HG02943 (cell line): ENCODE measurements at regions not wholly inside any gene's neighbourhood (a gene's known extent, or its start where the extent isn't known, plus 50 kb on each side); places are given as distances from the start of the nearest gene placed in this dataset.
"Not testable (repeated sequence)": the region's sequence is repeated elsewhere in the genome, so short reads cannot be mapped to it uniquely, and the experiment has no call there.

Source experiments
- ATAC-seq: cut with Tn5 transposase; IDR thresholded peaks from one replicate; pipeline ENCODE4 v1.9.1; 2021; ENCODE audit warnings: mild to moderate bottlenecking, low read depth, moderate library complexity; ENCODE audit not compliant: unreplicated experiment

DNA sequence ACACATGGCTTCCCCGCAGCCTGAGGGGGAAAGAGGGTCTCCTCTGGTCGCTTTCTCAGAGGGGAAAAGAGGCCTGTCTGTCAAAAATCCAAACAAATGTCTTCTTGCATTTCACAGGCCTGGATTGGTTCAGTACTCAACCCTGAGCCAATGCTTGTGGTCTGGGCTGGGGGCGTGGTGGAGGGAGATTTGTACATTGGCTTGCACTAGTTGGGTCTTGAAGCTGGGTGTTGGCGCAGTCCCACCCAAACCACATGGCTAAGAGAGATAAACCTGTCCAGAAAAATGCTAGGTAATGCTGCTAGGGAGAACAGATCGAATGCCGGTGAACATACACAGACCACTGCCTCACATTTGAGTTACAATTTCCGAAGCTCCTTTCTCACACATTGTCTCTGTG is 461.6 kb downstream of the MED13L start:
- no peak for ATAC-seq

DNA sequence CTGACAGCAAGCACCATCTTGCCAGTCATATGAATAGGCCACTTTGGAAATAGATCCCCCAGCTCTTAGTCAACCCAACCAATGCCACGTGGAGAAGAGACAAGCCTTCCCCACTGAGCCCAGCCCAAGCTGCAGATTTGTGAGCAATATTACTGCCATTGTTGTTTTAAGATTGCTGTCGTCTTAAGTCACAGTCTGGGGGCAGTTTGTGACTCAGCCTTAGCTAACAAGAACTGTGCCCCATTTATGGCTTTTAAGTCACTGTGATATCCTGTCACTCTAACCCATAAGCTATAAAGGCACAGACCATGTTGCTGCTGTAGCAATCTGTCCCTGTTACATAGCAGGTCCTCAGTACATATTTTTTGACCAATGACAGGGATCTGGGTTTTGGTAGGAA is 464.2 kb downstream of the MED13L start:
- ATAC-seq: no peak

DNA sequence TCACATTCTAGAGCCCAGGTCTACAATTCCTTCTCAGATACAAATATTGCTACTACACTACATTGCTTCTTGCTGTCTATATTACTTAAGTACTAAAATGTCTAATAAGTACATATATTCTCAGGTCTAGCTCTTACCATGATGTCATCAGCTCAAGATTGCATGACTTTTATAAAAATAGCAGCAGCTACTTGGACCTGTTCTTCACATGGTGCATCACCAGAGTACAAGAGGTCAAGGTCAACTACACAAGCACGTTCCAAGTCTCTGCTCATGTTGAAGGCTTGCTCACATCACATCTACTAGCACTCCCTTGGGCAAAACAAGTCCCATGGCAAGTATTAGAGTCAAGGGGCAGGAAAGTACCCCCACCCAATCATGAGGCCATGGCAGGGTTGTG is 465.6 kb downstream of the MED13L start:
- no peak for ATAC-seq

DNA sequence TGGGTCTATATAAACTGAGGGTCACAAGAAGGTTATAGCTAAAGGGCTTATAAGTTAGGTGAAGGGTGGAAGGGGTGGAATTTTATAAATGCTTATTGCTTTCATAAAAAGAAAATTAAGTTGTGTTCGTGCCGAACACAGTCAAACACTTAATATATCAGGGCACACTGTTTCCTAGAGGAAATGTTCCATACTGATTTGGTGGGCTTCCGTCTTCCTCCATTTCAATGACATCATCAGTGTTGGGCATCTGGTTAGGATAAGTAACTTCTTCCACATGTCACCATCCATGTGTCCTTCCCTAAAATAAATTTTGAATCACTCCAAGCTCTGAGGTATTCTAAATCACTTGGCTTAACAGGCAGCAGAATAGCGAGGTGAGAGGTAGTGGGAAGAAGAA is 466.4 kb downstream of the MED13L start:
- ATAC-seq: no peak

DNA sequence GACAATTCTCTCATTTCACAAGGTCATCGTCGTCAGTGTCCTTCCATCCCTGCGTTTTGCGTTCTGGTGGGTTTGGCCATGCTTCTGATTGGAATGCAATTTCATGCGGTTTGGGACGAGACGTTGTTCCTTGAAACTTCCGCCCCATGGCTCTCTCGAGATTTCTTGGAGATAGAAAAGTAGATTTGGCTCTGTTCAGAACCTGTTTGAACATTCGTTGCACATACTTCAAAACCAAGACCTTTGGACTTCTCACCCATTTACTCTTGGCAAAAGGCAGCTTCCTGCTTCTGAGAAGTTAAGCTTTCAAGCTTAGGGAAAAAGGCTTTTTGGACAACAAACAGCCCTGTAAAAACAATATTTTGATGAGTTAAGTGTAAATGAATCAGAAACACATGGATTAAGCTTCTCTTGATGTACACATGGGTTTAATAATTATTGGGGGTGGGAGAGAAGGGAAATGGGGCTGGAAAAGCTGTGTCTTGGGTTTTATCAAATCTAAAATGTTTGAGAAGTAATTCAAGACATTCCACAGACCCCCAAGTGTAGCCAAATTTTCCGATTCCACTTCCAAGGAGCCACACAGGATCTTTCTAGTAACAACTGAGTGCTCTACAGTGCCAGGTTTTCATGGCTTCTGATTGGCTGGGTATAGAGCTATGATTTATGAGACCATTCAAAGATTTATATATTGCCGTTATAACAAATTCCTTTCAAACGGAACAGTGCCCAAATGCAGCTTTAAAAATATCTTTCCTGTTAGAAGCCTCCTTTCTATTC is 467.2 kb downstream of the MED13L start:
- ATAC-seq: no peak

DNA sequence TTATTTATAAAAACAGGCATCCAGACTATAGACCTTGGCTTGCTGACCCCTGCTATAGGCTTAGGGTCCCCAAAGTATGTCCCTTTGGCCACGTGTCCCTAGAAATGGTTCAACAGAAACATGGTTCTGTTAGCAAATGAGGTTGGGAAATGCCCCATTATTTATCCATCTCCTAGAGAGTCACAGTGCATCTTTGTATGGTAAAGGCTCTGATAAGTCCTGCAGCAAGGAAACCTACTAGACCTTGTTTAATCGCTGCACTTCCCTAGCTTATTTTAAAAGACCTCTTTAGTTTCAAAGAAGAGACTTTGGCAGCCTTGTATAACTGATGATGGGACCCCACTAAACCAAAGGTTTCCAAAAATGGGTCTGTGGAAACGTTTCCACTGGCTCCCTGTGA is 471.5 kb downstream of the MED13L start:
- no peak for ATAC-seq

DNA sequence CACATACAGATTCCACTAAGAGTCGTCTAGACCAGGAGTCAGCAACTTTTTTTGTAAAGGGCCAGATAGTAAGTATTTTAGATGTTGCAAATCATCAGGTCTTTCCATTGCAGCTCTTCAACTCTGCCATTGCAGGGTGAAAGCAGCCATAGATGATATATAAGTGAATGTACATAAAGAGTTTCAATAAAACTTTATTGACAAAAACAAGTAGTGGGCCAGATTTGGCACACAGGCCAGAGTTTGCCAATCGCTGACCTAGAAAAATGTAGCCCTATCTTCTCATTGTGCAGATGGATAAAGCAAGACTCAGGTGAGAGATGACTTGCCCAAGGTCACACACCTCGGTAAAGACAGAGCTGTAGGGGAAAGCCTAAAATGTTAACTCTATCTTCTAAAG is 474.7 kb downstream of the MED13L start:
- no peak for ATAC-seq

DNA sequence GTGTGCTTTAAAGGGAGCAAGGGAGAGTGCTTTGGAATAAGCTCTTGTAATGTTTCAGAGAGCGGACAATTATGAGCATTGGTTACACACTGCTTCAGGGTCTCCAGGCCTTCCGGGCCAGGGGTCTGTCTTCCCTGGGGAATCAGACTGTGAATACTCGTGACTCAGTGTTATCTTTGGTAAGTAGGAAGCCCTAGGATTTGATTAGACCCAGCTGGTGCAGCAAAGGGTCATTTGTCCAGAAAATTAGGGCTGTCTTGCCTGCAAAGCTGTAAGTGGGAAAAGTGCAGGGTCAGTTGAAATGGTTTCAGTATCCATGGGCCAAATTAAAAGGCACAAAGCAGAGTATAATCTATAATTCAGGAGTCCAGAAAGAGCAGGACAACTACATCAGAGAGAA is 475.6 kb downstream of the MED13L start:
- no peak for ATAC-seq

DNA sequence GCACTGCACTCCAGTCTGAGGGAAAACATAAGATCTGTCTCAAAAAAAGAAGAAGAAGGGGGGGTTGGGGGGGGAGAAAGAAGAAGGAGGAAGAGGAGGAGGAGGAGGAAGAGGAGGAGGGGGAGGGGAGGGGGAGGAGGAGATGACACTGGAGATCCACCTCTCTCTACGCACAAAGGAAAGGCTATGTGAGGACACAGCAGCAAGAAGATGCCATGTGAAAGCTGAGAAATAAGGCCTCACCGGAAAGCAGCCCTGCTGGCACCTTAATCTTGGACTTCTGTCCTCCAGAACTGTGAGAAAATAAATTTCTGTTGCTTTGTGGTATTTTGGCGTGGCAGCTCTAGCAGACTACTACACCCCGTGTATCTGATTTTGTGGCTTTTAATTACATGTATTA is 477.9 kb downstream of the MED13L start:
- no peak for ATAC-seq

DNA sequence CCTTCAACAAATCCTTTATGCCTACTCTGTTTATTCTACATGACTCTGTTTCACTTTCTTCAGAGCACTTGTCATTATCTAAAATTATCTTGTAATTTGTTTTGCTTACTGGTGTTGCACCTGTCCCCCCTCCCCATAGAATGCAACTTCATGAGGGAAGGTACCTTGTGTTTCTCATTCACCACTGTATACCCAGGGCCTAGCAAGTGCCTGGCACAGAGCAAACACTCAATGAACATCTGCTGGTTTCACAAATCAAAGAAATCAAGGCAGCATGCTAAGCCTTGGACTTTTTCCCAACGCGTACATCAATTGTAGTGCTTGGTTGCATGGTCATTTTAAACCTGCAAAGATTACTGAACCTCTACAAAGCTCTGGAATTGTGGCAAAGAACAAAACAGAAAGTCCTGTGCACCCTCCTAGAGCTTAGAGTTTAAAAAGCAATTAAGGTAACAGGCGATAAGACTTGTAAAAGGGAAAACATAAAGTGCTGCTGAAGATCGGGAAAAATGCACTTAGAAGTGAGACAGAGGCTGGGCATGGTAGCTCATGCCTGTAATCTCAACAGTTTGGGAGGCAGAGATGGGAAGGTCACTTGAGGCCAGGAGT is 479.1 kb downstream of the MED13L start:
- no peak for ATAC-seq

DNA sequence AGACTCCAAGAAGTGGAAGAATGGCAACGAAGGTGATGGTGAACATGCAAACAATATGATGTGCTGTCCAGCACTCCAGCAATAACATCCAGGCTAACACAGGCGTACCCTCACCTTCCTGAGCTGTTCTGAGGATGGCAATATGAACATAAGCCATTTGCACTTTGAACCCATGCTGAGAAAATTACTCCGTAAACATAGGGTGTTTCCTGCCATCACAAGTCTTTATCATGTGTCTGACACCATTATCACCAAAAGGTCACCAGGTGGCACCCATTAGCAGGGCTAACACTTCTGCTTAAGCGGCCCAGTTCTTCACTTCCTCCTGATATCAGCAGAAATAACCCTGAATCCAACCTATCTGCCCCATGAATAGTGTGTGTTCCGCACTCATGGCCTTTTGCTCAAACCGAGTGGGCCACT is 482.8 kb downstream of the MED13L start:
- ATAC-seq: no peak

DNA sequence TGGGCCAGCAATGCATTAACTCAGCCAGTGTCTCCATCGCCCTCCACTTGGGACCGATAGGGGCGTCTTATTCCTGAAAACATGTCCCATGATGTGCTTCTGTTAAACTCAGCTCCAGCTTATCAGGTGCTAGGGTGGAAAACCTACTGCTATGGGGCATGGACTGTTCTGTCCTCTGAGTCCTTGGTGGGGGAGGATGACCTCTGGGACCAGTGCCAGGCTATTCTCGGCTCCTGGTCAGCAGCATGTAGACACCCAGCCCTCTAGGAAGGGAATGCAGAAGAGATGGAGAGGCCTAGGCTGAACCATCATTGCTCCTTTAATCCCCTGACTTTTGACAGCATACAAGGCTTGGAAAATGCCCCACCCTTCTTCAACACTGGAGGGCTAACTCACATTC is 486.2 kb downstream of the MED13L start:
- ATAC-seq: no peak

DNA sequence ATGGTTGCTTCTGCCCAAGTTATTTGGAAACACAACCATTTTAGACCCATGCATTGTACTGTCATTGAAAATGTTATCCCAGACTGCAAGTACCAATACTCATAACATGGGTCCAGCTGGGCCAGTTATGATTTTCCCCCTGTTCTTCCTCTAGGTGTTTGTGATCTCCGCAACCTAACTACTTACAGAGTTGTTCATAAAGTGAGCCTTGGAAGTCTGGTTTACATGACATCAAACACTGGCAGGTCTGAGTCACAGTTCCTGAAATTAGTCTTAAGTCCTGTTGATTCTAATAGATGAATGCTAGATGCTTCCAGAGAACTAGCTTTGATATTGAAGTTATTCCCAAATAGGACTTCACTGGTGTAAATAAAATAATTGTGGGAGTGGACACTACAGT is 487.0 kb downstream of the MED13L start:
- no peak for ATAC-seq

DNA sequence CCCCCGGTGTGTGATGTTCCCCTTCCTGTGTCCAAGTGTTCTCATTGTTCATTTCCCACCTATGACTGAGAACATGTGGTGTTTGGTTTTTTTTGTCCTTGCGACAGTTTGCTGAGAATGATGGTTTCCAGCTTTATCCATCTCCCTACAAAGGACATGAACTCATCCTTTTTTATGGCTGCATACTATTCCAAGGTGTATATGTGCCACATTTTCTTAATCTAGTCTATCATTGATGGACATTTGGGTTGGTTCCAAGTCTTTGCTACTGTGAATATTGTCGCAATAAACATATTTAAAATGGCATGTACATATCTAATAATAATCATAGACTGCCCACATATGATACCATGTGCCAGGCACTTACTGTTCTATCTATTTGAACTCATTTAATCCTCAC is 491.0 kb downstream of the MED13L start:
- not testable (repeated sequence) for ATAC-seq

DNA sequence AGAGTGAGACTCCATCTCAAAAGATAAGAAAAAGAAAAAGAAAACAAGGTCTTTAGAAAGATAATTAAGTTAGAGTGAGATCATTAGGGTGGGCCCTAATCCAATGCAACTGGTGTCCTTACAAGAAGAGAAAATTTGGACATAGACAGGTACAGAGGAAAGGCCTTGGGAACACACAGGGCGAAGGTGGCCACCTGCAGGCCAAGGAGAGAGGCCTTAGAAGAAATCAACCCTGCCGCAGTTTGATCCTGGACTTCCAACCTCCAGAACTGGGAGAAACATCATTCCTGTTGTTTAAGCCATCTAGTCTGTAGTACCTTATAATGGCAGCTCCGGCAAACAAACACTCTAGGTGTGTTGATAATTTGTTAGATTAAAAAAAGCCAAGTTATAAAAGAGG is 491.9 kb downstream of the MED13L start:
- no peak for ATAC-seq

DNA sequence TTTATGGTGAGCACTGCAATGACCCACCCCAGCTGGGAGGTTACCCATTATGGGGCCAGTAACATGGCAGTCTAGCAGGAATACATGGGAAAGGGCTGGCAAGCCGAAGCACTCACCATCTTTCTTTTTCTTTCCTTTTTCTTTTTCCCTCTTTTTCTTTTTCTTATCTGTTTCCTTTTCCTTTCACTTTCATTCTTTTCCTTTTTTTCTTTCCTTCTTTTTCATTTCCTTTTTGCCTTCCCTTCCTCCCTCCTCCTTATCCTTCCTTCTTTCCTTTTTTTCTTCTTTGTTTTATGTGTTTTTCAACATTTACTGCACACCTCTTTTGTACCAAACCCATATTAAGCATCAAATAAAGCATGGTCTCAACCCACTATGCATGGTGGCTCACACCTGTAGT is 501.1 kb downstream of the MED13L start:
- ATAC-seq: no peak

DNA sequence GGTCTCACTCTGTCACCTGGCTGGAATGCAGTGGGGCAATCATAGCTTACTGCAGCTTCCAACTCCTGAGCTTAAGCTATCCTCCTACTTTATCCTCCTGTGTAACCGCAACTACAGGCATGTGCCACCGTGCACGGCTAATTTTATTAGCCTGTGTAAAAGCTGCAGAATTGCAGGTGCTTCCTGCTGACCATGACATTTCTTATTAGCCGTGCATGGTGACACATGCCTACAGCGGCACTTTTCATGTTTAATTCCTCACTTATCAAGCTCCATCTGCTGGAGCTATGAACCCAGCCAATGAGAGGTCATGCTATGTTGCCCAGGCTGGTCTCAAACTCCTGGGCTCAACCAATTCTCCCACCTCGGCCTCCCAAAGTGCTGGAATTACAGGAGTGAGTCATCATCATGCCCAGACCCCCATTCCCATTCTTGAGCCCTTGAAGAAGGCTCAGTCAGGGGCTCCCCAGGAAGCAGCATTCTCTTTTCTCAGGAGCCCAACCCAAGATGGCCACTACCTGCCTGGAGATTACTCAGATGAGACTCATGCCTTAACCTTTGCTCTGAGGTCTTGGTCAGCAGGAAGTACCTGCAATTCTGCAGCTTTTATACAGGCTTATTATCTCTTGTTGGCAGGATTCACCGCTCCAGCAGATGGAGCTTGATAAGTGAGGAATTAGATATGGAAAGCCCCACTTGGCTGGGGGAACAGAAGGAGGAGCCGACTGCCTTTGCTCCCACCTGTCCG is 503.2 kb downstream of the MED13L start:
- no peak for ATAC-seq

DNA sequence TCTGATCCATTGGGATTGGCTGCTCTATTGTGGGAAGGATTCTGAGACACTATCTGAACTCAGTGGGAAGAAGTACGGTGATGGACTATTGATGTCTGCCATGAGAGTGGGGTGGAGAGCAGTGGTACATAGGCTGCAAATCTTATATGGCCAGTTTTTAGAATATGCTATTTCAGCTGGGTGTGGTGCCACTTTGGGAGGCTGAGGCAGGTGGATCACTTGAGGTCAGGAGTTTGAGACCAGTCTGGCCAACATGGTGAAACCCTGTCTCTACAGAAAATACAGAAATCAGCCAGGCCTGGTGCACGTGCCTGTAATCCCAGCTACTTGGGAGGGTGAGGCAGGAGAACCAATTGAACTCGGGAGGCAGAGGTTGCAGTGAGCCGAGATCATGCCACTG is 505.9 kb downstream of the MED13L start:
- ATAC-seq: no peak

DNA sequence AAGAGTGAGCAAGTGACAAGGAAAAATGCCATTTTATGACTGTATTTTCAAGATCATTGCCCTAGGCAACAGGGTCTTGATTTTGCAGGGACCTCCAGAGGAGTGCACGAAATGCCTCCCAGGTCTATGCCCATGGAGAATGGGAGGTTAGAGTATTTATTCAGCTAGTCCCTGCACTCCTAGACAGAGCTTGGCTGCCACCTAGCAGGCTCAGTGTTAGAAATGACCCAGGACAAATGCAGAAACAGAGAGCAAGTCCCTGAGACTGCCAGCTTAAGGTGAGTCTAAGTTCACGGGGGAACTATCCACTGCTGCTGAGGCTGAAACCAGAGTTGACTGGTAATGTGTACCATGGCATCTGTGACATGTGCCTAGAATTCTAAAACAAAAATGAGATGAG is 506.4 kb downstream of the MED13L start:
- ATAC-seq: no peak

DNA sequence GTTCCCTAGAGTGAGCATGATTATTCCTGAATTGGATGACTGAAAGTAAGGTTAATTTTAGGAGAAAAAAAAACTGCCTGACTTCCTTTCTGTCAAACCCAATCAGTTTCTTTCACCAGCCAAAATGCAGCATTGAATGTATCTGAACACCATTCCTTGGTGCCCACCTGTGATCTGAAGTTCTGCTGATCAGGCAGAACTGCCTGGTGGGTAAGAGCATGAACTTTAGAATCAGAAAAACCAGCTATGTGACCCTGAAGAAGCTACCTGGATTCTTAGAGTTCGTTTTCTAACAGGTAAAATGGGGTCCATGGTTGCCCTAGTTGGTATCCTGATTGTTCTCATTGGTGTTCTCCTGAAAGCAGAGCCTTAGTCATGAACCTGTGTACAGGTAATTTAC is 506.9 kb downstream of the MED13L start:
- no peak for ATAC-seq

DNA sequence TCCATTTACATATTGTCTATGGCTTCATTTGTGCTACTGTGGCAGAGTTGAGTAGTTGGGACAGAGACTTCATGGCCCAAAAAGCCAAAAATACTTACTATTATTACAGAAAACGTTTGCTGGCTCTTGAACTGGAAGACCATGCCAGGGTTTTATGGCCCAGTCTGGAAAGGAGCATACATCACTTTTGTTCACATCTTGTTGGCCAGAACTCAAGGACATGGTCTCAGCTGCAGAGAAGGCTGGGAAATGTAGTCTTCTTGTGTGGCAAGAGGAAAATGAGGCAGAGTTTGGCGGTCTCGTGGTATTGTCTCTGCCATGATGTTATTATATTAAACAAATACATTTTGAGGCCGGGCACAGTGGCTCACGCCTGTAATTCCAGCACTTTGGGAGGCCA is 509.6 kb downstream of the MED13L start:
- ATAC-seq: no peak
